HCT116 (cell line): ENCODE measurements at regions not wholly inside any gene's neighbourhood (a gene's known extent, or its start where the extent isn't known, plus 50 kb on each side); places are given as distances from the start of the nearest gene placed in this dataset.

Experiments
- ATAC-seq: fragments of 200-7000 bp; cut with Tn5 transposase; 2 replicates; pipeline ENCODE4 v1.9.1; 2020; ENCODE audit warnings: mild to moderate bottlenecking, moderate library complexity
- BruUV-seq: library from RNA; stranded (reverse); fragments of 400-500 nt; replicated peaks from 2 replicates; lab custom pipeline; 2021; lab: Mats Ljungman, UMichigan
- CTCF ChIA-PET: fragments of 300-600 bp; sonication (Branson Sonifier 250); formaldehyde crosslinking; loops from one replicate; lab custom pipeline; 2021; ENCODE audit warnings: antibody characterized with exemption; lab: Charles Lee
- POLR2A ChIA-PET: fragments of 300-600, 350-600 bp; sonication (Branson Sonifier 250); formaldehyde crosslinking; loops from one replicate; lab custom pipeline; 2021; ENCODE audit warnings: antibody characterized with exemption; lab: Charles Lee
- RAD21 ChIA-PET, 2 experiments: fragments of 300-600 bp; sonication (Branson Sonifier 250); formaldehyde crosslinking; loops; one replicate each; lab custom pipeline; 2023; ENCODE audit warnings: low total read pairs in 2 of 2; ENCODE audit not compliant: uncharacterized antibody in 2 of 2, unreplicated experiment in 2 of 2, low non-redundant PET in 1 of 2; lab: Charles Lee
- DNase-seq: peaks from one replicate; pipeline ENCODE4 v3.0.0-alpha.2; 2010; ENCODE audit warnings: low read depth, low spot score
- H2AFZ ChIP-seq: fragments of 200-600 bp; shearing (Covaris generic), sonication (generic); 2 replicates; pipeline ENCODE4 v1.6.1; 2017; ENCODE audit warnings: low read depth, mixed run types, mixed read lengths, antibody characterized with exemption, low read length; ENCODE audit not compliant: poor library complexity, severe bottlenecking
- H3K27ac ChIP-seq: 2 replicates; pipeline ENCODE4 v1.5.1; 2012; ENCODE audit warnings: low read depth, low read length
- H3K27me3 ChIP-seq: fragments of 200-600 bp; sonication (generic); 2 replicates; pipeline ENCODE4 v1.6.1; 2016; ENCODE audit warnings: mixed run types, low read length, mixed read lengths; ENCODE audit not compliant: insufficient read depth
- H3K36me3 ChIP-seq, 2 experiments: fragments of 200-500 bp in 1 of 2; fragments of 200-600 bp in 1 of 2; sonication (Bioruptor generic) in 1 of 2; sonication (generic) in 1 of 2; 2 replicates each; pipeline versions ENCODE4 v1.5.1 to v1.6.1; 2014 to 2016; ENCODE audit warnings: low read length in 2 of 2, inconsistent platforms in 1 of 2, mixed read lengths in 1 of 2, mixed run types in 1 of 2; ENCODE audit not compliant: insufficient read depth in 2 of 2, control insufficient read depth in 1 of 2
- H3K4me1 ChIP-seq, 2 experiments: fragments of 200-600 bp in 1 of 2; sonication (generic) in 1 of 2; 2 replicates each; pipeline versions ENCODE4 v1.5.1 to v1.6.1; 2012 to 2017; ENCODE audit warnings: low read length in 2 of 2, inconsistent platforms in 1 of 2, mild to moderate bottlenecking in 1 of 2, mixed read lengths in 1 of 2, mixed run types in 1 of 2, moderate library complexity in 1 of 2; ENCODE audit not compliant: insufficient read depth in 2 of 2, control insufficient read depth in 1 of 2
- H3K4me2 ChIP-seq: fragments of 200-600 bp; sonication (generic); 2 replicates; pipeline ENCODE4 v1.6.1; 2017; ENCODE audit warnings: mixed run types, low read length, mixed read lengths
- H3K4me3 ChIP-seq, 2 experiments: fragments of 200-600 bp in 1 of 2; sonication (generic) in 1 of 2; replicated peaks in 1 of 2; 2 replicates each; pipeline ENCODE4 v1.5.1; 2011 to 2016; ENCODE audit warnings: low read length in 2 of 2, control low read depth in 1 of 2, low read depth in 1 of 2, mild to moderate bottlenecking in 1 of 2, mixed read lengths in 1 of 2, mixed run types in 1 of 2
- H3K79me2 ChIP-seq: fragments of 200-600 bp; sonication (generic); 2 replicates; pipeline ENCODE4 v1.6.1; 2017; ENCODE audit warnings: mild to moderate bottlenecking, mixed run types, low read length, moderate library complexity, mixed read lengths; ENCODE audit not compliant: insufficient read depth
- H3K9ac ChIP-seq: fragments of 200-600 bp; sonication (generic); 2 replicates; pipeline ENCODE4 v1.6.1; 2016; ENCODE audit warnings: low read length, mixed read lengths
- H3K9me2 ChIP-seq: fragments of 200-600 bp; sonication (generic), shearing (Covaris generic); 2 replicates; pipeline ENCODE4 v1.6.1; 2017; ENCODE audit warnings: mixed run types, mild to moderate bottlenecking, moderate library complexity; ENCODE audit not compliant: insufficient read depth
- H3K9me3 ChIP-seq, 2 experiments: fragments of 200-500 bp in 1 of 2; fragments of 200-600 bp in 1 of 2; sonication (Bioruptor generic) in 1 of 2; sonication (generic) in 1 of 2; 2 replicates each; pipeline ENCODE4 v1.6.1; 2014 to 2017; ENCODE audit warnings: low read length in 2 of 2, mixed read lengths in 2 of 2, inconsistent platforms in 1 of 2, low read depth in 1 of 2, mild to moderate bottlenecking in 1 of 2, mixed run types in 1 of 2, moderate library complexity in 1 of 2; ENCODE audit not compliant: control insufficient read depth in 1 of 2, insufficient read depth in 1 of 2
- H4K20me1 ChIP-seq: fragments of 200-600 bp; sonication (generic), shearing (Covaris generic); 2 replicates; pipeline ENCODE4 v1.6.1; 2017; ENCODE audit warnings: mixed run types, mild to moderate bottlenecking, moderate library complexity; ENCODE audit not compliant: insufficient read depth
- CEBPB ChIP-seq: IDR thresholded peaks from 2 replicates; pipeline ENCODE4 v1.6.1; 2012; ENCODE audit warnings: low read depth
- CTCF ChIP-seq, 3 experiments: fragments of 200-600 bp in 1 of 3; sonication (generic) in 1 of 3; IDR thresholded peaks in 2 of 3; conservative IDR thresholded peaks in 1 of 3; 2 replicates each; pipeline ENCODE4 v1.5.1; 2012 to 2017; ENCODE audit warnings: low read depth in 2 of 3, low read length in 2 of 3, antibody characterized with exemption in 1 of 3, borderline replicate concordance in 1 of 3, control low read depth in 1 of 3, mild to moderate bottlenecking in 1 of 3, mixed read lengths in 1 of 3, mixed run types in 1 of 3, moderate library complexity in 1 of 3; ENCODE audit not compliant: insufficient read depth in 1 of 3
- EGR1 ChIP-seq: IDR thresholded peaks from 2 replicates; pipeline ENCODE4 v1.6.1; 2012; ENCODE audit warnings: low read depth
- ELF1 ChIP-seq: IDR thresholded peaks from 2 replicates; pipeline ENCODE4 v1.6.1; 2012; ENCODE audit warnings: low read depth, borderline replicate concordance
- FOSL1 ChIP-seq: IDR thresholded peaks from 2 replicates; pipeline ENCODE4 v1.6.1; 2012; ENCODE audit warnings: low read depth
- JUND ChIP-seq: IDR thresholded peaks from 2 replicates; pipeline ENCODE4 v1.6.1; 2012
- POLR2AphosphoS5 ChIP-seq: IDR thresholded peaks from 2 replicates; pipeline ENCODE4 v1.6.1; 2011; ENCODE audit warnings: mild to moderate bottlenecking, low read depth, low read length, moderate library complexity
- RAD21 ChIP-seq: IDR thresholded peaks from 2 replicates; pipeline ENCODE4 v1.6.1; 2012; ENCODE audit warnings: low read depth, mild to moderate bottlenecking
- SIN3A ChIP-seq: IDR thresholded peaks from 2 replicates; pipeline ENCODE4 v1.6.1; 2012; ENCODE audit warnings: low read depth
- SP1 ChIP-seq: IDR thresholded peaks from 2 replicates; pipeline ENCODE4 v1.6.1; 2012; ENCODE audit warnings: low read depth
- YY1 ChIP-seq: IDR thresholded peaks from 2 replicates; pipeline ENCODE4 v1.6.1; 2011; ENCODE audit warnings: low read length, low read depth, moderate library complexity, mild to moderate bottlenecking; ENCODE audit not compliant: insufficient replicate concordance; ENCODE audit errors: extremely low read depth
- ZFX ChIP-seq: fragments of 450-650 bp; IDR thresholded peaks from 2 replicates; pipeline ENCODE4 v1.6.1; 2017
- ZNF274 ChIP-seq: fragments of 200-500 bp; sonication (Bioruptor generic); IDR thresholded peaks from 2 replicates; pipeline ENCODE4 v1.6.1; 2014; ENCODE audit warnings: mild to moderate bottlenecking, low read depth, low read length, inconsistent platforms
- intact Hi-C: fragments of 100-400 bp; cut with micrococcal nuclease; formaldehyde crosslinking; loops from 2 replicates; pipeline ENCODE4 v1.10.0; 2022
- TF ChIP-seq, protein P1 (sequence below): IDR thresholded peaks from 2 replicates; pipeline ENCODE4 v1.6.1; 2011; ENCODE audit warnings: mild to moderate bottlenecking, low read length, moderate library complexity; ENCODE audit not compliant: insufficient replicate concordance; ENCODE audit errors: extremely low read depth
- TF ChIP-seq, protein P2 (sequence below): IDR thresholded peaks from 2 replicates; pipeline ENCODE4 v1.6.1; 2012

DNA sequence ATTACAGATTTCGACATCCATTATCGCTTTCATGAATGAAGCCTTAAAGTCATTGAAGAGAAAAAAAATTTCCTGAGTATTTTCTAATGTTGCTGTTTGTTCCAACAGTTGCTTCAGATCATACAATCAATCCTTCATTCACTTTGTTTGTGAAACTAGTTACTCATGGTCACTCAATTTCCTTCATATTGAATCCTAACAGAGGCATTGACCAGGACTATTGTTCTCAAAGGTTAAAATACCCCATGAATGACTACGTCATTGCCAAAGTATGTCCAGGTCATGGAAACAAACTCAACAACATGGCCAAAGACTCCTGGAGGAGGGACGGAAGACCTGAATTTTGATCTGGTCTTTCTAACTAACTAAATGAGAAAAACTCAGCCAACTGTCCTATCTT, 54.0 kb upstream of the ABCB5 start:
- no peak overlapping the region for H3K4me2 ChIP-seq
- no peaks in the 10 kb centered on the region for H3K9me2 ChIP-seq
- no peaks in the 10 kb centered on the region for H3K36me3 ChIP-seq
- ChIA-PET CTCF (no interaction called here), RAD21 (no interaction called here), POLR2A (no interaction called here)
- ATAC-seq, result no peak
- H4K20me1 ChIP-seq, result no peaks in the 10 kb centered on the region
- TF ChIP-seq RAD21, result no peak
- TF ChIP-seq EGR1, result no peak
- TF ChIP-seq ZNF274, result no peak
- H3K27ac ChIP-seq, result no peak overlapping the region
- DNase-seq, result no peak
- H3K4me1 ChIP-seq, result no peaks in the 10 kb centered on the region; a peak in 1 of 4 replicates
- H3K9ac ChIP-seq, result no peak overlapping the region
- intact Hi-C loops, result no loop called here
- no peak overlapping the region for H2AFZ ChIP-seq
- BruUV-seq, result no TSS peak
- no peaks in the 10 kb centered on the region for H3K27me3 ChIP-seq
- no peak overlapping the region for H3K4me3 ChIP-seq
- no peaks in the 10 kb centered on the region for H3K79me2 ChIP-seq
- no peaks in the 10 kb centered on the region for H3K9me3 ChIP-seq

GRCh38 chr7:20561908-20562307, 53.6 kb upstream of the ABCB5 start:
- no peaks in the 10 kb centered on the region for H3K79me2 ChIP-seq
- no peak overlapping the region for H3K9ac ChIP-seq
- DNase-seq (no peak), ATAC-seq (no peak)
- H3K4me3 ChIP-seq, result no peak overlapping the region
- ChIA-PET CTCF (no interaction called here), RAD21 (no interaction called here), POLR2A (no interaction called here)
- no peak overlapping the region for H3K4me2 ChIP-seq
- H2AFZ ChIP-seq, result no peak overlapping the region
- TF ChIP-seq ELF1, result no peak
- no peak for TF ChIP-seq ZFX
- TF ChIP-seq, protein P1, sequence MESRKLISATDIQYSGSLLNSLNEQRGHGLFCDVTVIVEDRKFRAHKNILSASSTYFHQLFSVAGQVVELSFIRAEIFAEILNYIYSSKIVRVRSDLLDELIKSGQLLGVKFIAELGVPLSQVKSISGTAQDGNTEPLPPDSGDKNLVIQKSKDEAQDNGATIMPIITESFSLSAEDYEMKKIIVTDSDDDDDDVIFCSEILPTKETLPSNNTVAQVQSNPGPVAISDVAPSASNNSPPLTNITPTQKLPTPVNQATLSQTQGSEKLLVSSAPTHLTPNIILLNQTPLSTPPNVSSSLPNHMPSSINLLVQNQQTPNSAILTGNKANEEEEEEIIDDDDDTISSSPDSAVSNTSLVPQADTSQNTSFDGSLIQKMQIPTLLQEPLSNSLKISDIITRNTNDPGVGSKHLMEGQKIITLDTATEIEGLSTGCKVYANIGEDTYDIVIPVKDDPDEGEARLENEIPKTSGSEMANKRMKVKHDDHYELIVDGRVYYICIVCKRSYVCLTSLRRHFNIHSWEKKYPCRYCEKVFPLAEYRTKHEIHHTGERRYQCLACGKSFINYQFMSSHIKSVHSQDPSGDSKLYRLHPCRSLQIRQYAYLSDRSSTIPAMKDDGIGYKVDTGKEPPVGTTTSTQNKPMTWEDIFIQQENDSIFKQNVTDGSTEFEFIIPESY, result no peak
- no peak for TF ChIP-seq JUND
- no peak for TF ChIP-seq ZNF274
- TF ChIP-seq POLR2AphosphoS5, result no peak
- TF ChIP-seq FOSL1, result no peak
- TF ChIP-seq, protein P2, sequence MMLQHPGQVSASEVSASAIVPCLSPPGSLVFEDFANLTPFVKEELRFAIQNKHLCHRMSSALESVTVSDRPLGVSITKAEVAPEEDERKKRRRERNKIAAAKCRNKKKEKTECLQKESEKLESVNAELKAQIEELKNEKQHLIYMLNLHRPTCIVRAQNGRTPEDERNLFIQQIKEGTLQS, result no peak
- no peak for TF ChIP-seq CEBPB
- no peak for TF ChIP-seq YY1
- no peak for TF ChIP-seq EGR1
- no peak for TF ChIP-seq CTCF (IDR thresholded peaks at IDR 0.05 in 2 of 3, conservative IDR thresholded peaks at IDR 0.05 in 1 of 3; ENCODE audit: borderline replicate concordance in 1 of 3, insufficient read depth in 1 of 3, low read depth in 2 of 3, low read length in 2 of 3)
- TF ChIP-seq SIN3A, result no peak
- no peak for TF ChIP-seq SP1
- no peak for TF ChIP-seq RAD21
- no peaks in the 10 kb centered on the region for H3K9me2 ChIP-seq
- no peak overlapping the region for H3K27ac ChIP-seq
- H3K4me1 ChIP-seq, result no peaks in the 10 kb centered on the region; a peak in 1 of 4 replicates
- H3K27me3 ChIP-seq, result no peaks in the 10 kb centered on the region
- H4K20me1 ChIP-seq, result no peaks in the 10 kb centered on the region
- H3K9me3 ChIP-seq, result no peaks in the 10 kb centered on the region
- BruUV-seq, result no TSS peak
- intact Hi-C loops, result no loop called here
- no peaks in the 10 kb centered on the region for H3K36me3 ChIP-seq
